SU-DHL-6 (cell line): ENCODE measurements at regions not wholly inside any gene's neighbourhood (a gene's known extent, or its start where the extent isn't known, plus 50 kb on each side); places are given as distances from the start of the nearest gene placed in this dataset.

Source experiments
- H2AFZ ChIP-seq: fragments of 200-600 bp; sonication (generic); 2 replicates; pipeline ENCODE4 v1.6.1; 2014; ENCODE audit warnings: low read depth, mild to moderate bottlenecking, moderate library complexity, mixed read lengths, antibody characterized with exemption, low read length; ENCODE audit not compliant: severe bottlenecking
- H3F3A ChIP-seq: fragments of 200-600 bp; shearing (Covaris generic); 2 replicates; pipeline ENCODE4 v1.6.0; 2016; ENCODE audit warnings: antibody characterized with exemption, mild to moderate bottlenecking; ENCODE audit not compliant: insufficient read depth
- H3K27ac ChIP-seq: fragments of 200-600 bp; sonication (generic); 2 replicates; pipeline ENCODE4 v1.5.1; 2016; ENCODE audit warnings: low read depth, mild to moderate bottlenecking, low read length, moderate library complexity, mixed read lengths
- H3K27me3 ChIP-seq: fragments of 200-600 bp; sonication (generic), shearing (Covaris generic); 2 replicates; pipeline ENCODE4 v1.6.0; 2014; ENCODE audit warnings: mild to moderate bottlenecking, low read length
- H3K36me3 ChIP-seq: fragments of 200-600 bp; sonication (generic); 2 replicates; pipeline ENCODE4 v1.6.1; 2014; ENCODE audit warnings: mild to moderate bottlenecking, low read length, mixed read lengths
- H3K4me2 ChIP-seq: fragments of 300-600, 200-600 bp; shearing (Covaris generic), sonication (generic); 2 replicates; pipeline ENCODE4 v1.6.0; 2014; ENCODE audit warnings: low read length, low read depth, mild to moderate bottlenecking; ENCODE audit not compliant: poor library complexity, severe bottlenecking
- H3K4me3 ChIP-seq: fragments of 200-600 bp; sonication (generic); 2 replicates; pipeline ENCODE4 v1.5.1; 2014; ENCODE audit warnings: antibody characterized with exemption, low read length, mild to moderate bottlenecking, mixed read lengths; ENCODE audit not compliant: insufficient read depth, poor library complexity, severe bottlenecking
- H3K79me2 ChIP-seq: fragments of 200-600 bp; sonication (generic); 2 replicates; pipeline ENCODE4 v1.6.1; 2014; ENCODE audit warnings: mild to moderate bottlenecking, low read length, moderate library complexity; ENCODE audit not compliant: insufficient read depth
- H3K9ac ChIP-seq: fragments of 200-600 bp; sonication (generic); 2 replicates; pipeline ENCODE4 v1.7.0; 2014; ENCODE audit warnings: mild to moderate bottlenecking, low read length
- H3K9me2 ChIP-seq: fragments of 200-600 bp; sonication (generic); replicated peaks from 2 replicates; pipeline ENCODE4 v1.6.1; 2014; ENCODE audit warnings: low read length; ENCODE audit not compliant: insufficient read depth
- H3K9me3 ChIP-seq: fragments of 200-600 bp; sonication (generic); 2 replicates; pipeline ENCODE4 v1.6.1; 2014; ENCODE audit warnings: low read length, mixed read lengths; ENCODE audit not compliant: insufficient read depth
- H4K20me1 ChIP-seq: fragments of 200-600 bp; sonication (generic); 2 replicates; pipeline ENCODE4 v1.6.1; 2014; ENCODE audit warnings: low read depth, mild to moderate bottlenecking, antibody characterized with exemption, low read length, moderate library complexity, mixed read lengths
- EZH2phosphoT487 ChIP-seq: fragments of 200-600 bp; sonication (generic), shearing (Covaris generic); conservative IDR thresholded peaks from 2 replicates; pipeline ENCODE4 v1.6.1; 2018; ENCODE audit warnings: mild to moderate bottlenecking, antibody characterized with exemption, low read length, moderate library complexity, mixed read lengths
- TF ChIP-seq, protein P1 (sequence below): fragments of 200-600 bp; sonication (generic); IDR thresholded peaks from one replicate; pipeline ENCODE4 v1.5.1; 2017; ENCODE audit warnings: antibody characterized with exemption, mild to moderate bottlenecking, low read length, moderate library complexity; ENCODE audit not compliant: insufficient read depth, poor library complexity, severe bottlenecking

DNA sequence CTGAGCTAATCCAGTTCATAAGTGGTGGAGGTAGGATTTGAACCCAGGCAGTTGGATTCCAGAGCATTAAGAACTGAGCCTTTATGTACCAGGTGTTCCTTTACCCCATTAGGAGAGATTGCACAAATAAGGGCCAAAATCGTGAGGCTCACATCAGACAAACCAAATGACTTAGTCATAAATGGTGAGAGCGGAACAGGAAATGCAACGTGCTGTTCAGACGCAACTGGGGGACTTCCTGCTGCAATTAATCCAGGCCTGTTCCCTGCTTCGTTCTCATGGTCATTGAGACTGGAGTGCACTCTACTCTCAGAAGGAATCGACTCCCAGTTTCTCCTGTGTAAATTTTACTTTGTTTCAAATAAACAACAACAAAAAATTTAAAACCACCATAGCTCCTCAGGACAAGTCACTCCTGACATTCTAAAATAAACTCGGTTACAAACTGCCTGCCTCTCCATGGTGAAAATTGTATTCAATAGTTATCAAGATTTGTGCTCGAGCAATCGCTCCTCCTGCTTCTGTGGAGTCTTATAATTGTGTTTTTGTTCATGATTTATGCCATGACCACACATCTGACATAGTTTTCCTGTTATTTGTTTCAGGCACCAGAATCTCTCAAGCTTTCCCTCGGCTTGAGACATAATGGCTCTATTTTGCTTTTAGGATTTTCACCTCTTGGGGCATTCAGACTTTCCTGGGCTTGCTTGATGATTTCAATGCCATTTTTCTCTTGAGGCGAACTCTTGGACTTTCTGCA lies 115.3 kb upstream of the BMPER start:
- Histone ChIP-seq H3K79me2 (no peaks in the 10 kb centered on the region), H3F3A (no peaks in the 10 kb centered on the region), H3K27me3 (no peaks in the 10 kb centered on the region), H3K4me2 (no peak overlapping the region), H2AFZ (no peak overlapping the region), H3K4me3 (no peak overlapping the region), H3K9ac (no peak overlapping the region), H3K9me3 (no peaks in the 10 kb centered on the region), H3K36me3 (no peaks in the 10 kb centered on the region), H3K9me2 (no peaks in the 10 kb centered on the region), H3K27ac (no peak overlapping the region), H4K20me1 (no peaks in the 10 kb centered on the region)
- TF ChIP-seq, protein P1, sequence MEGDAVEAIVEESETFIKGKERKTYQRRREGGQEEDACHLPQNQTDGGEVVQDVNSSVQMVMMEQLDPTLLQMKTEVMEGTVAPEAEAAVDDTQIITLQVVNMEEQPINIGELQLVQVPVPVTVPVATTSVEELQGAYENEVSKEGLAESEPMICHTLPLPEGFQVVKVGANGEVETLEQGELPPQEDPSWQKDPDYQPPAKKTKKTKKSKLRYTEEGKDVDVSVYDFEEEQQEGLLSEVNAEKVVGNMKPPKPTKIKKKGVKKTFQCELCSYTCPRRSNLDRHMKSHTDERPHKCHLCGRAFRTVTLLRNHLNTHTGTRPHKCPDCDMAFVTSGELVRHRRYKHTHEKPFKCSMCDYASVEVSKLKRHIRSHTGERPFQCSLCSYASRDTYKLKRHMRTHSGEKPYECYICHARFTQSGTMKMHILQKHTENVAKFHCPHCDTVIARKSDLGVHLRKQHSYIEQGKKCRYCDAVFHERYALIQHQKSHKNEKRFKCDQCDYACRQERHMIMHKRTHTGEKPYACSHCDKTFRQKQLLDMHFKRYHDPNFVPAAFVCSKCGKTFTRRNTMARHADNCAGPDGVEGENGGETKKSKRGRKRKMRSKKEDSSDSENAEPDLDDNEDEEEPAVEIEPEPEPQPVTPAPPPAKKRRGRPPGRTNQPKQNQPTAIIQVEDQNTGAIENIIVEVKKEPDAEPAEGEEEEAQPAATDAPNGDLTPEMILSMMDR = no peak
- TF ChIP-seq EZH2phosphoT487 = no peak

DNA sequence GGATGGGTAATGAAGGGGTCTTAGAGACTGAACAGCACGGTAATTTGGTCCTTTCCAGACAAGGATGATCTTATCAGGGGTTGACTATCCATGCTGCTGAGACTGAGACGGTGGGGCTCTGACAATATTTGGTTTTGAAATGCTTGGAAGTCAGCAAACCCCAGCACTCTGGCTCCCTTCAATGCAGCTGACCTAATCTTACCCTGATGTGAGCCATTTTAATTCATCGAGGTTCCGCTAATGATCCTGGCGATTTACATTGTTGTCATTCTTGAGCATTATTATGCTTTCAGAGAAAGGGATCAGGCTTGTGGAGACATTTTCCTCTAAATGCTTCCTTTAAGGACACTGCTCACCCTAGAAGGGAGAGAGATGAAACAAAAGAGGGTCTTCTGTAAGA lies 114.6 kb upstream of the BMPER start:
- Histone ChIP-seq H3K36me3 (no peaks in the 10 kb centered on the region), H3K9me3 (no peaks in the 10 kb centered on the region), H3K27me3 (no peaks in the 10 kb centered on the region), H2AFZ (no peak overlapping the region), H3K27ac (no peak overlapping the region), H3K9me2 (no peaks in the 10 kb centered on the region), H3F3A (no peaks in the 10 kb centered on the region), H3K9ac (no peak overlapping the region), H3K79me2 (no peaks in the 10 kb centered on the region), H3K4me2 (no peak overlapping the region), H3K4me3 (no peak overlapping the region), H4K20me1 (no peaks in the 10 kb centered on the region)
- TF ChIP-seq, protein P1 = no peak
- TF ChIP-seq EZH2phosphoT487 = no peak

DNA sequence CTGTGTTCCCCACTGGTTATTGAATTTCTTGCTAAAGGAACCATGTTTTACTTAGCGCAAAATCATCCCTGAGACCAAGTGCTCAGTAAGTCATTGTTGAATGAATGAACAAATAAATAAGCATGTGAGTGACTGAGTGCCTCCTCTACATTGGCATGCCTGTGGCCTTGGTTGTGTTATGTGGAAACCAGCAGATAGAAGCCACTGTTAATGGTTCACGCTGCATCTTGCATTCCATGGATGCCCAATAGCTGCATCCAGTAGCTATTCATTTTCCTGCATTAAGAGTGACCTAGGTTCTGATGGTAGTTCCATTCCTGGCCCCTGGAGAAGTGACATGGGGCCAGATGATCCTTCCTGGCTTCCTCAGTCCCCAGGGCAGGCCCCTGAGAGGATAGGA lies 113.3 kb upstream of the BMPER start:
- no peaks in the 10 kb centered on the region for H3K9me2 ChIP-seq
- H3K27ac ChIP-seq = no peak overlapping the region
- no peaks in the 10 kb centered on the region for H3F3A ChIP-seq
- H2AFZ ChIP-seq = no peak overlapping the region
- no peaks in the 10 kb centered on the region for H3K27me3 ChIP-seq
- no peaks in the 10 kb centered on the region for H3K9me3 ChIP-seq
- TF ChIP-seq EZH2phosphoT487 = no peak
- TF ChIP-seq, protein P1 = no peak
- H3K4me2 ChIP-seq = no peak overlapping the region
- H3K9ac ChIP-seq = no peak overlapping the region
- H4K20me1 ChIP-seq = no peaks in the 10 kb centered on the region
- no peaks in the 10 kb centered on the region for H3K79me2 ChIP-seq
- H3K4me3 ChIP-seq = no peak overlapping the region
- H3K36me3 ChIP-seq = no peaks in the 10 kb centered on the region
